MM.1S (cell line): ENCODE measurements at regions not wholly inside any gene's neighbourhood (a gene's known extent, or its start where the extent isn't known, plus 50 kb on each side); places are given as distances from the start of the nearest gene placed in this dataset.
"Not testable (repeated sequence)": the region's sequence is repeated elsewhere in the genome, so short reads cannot be mapped to it uniquely, and the experiment has no call there.

Source experiments
- DNase-seq: peaks from one replicate; pipeline ENCODE4 v3.0.0-alpha.2; 2015
- H2AFZ ChIP-seq: fragments of 300-600 bp; sonication (generic); 2 replicates; pipeline ENCODE4 v1.6.0; 2016; ENCODE audit warnings: antibody characterized with exemption, low read length
- H3F3A ChIP-seq: fragments of 300-600 bp; sonication (generic); 2 replicates; pipeline ENCODE4 v1.6.1; 2016; ENCODE audit warnings: mild to moderate bottlenecking, antibody characterized with exemption, low read length, moderate library complexity, mixed read lengths; ENCODE audit not compliant: insufficient read depth
- H3K27ac ChIP-seq: fragments of 300-600 bp; sonication (generic); 2 replicates; pipeline ENCODE4 v1.5.1; 2016; ENCODE audit warnings: mild to moderate bottlenecking, low read length
- H3K27me3 ChIP-seq: fragments of 300-600 bp; sonication (generic); replicated peaks from 2 replicates; pipeline ENCODE4 v1.6.0; 2016; ENCODE audit warnings: low read length; ENCODE audit not compliant: insufficient read depth
- H3K36me3 ChIP-seq: fragments of 300-600 bp; sonication (generic); replicated peaks from 2 replicates; pipeline ENCODE4 v1.6.1; 2016; ENCODE audit warnings: mild to moderate bottlenecking, low read length, mixed read lengths; ENCODE audit not compliant: insufficient read depth
- H3K4me1 ChIP-seq: fragments of 300-600 bp; sonication (generic); 2 replicates; pipeline ENCODE4 v1.6.1; 2016; ENCODE audit warnings: low read length, mixed read lengths
- H3K4me2 ChIP-seq: fragments of 300-600 bp; sonication (generic); 2 replicates; pipeline ENCODE4 v1.6.0; 2016; ENCODE audit warnings: low read depth, low read length
- H3K4me3 ChIP-seq: fragments of 300-600 bp; sonication (generic); 2 replicates; pipeline ENCODE4 v1.5.1; 2016; ENCODE audit warnings: low read length, mixed read lengths
- H3K79me2 ChIP-seq: fragments of 300-600 bp; sonication (generic); 2 replicates; pipeline ENCODE4 v1.6.1; 2016; ENCODE audit warnings: mixed run types, low read length, mixed read lengths
- H3K9ac ChIP-seq: fragments of 300-600 bp; sonication (generic); 2 replicates; pipeline ENCODE4 v1.6.1; 2016; ENCODE audit warnings: low read length, mixed read lengths
- H3K9me2 ChIP-seq: fragments of 300-600 bp; sonication (generic); replicated peaks from 2 replicates; pipeline ENCODE4 v1.6.1; 2016; ENCODE audit warnings: mild to moderate bottlenecking, low read length, mixed read lengths; ENCODE audit not compliant: insufficient read depth
- H3K9me3 ChIP-seq: fragments of 300-600 bp; sonication (generic); replicated peaks from 2 replicates; pipeline ENCODE4 v1.6.1; 2016; ENCODE audit warnings: mild to moderate bottlenecking, low read length, mixed read lengths; ENCODE audit not compliant: insufficient read depth
- H4K20me1 ChIP-seq: fragments of 300-600 bp; sonication (generic); 2 replicates; pipeline ENCODE4 v1.6.1; 2016; ENCODE audit warnings: mild to moderate bottlenecking, low read length, moderate library complexity, mixed read lengths; ENCODE audit not compliant: insufficient read depth
- EZH2 ChIP-seq: fragments of 300-600 bp; sonication (generic); optimal IDR thresholded peaks from 2 replicates; pipeline ENCODE3; 2017; ENCODE audit warnings: low read depth, mild to moderate bottlenecking, antibody characterized with exemption, low read length, mixed read lengths
- EZH2phosphoT487 ChIP-seq: fragments of 300-600 bp; sonication (generic); IDR thresholded peaks from 2 replicates; pipeline ENCODE4 v1.6.1; 2018; ENCODE audit warnings: antibody characterized with exemption, low read length
- TF ChIP-seq, protein P1 (sequence below): fragments of 300-600 bp; sonication (generic); IDR thresholded peaks from 2 replicates; pipeline ENCODE4 v1.5.1; 2016; ENCODE audit warnings: antibody characterized with exemption, low read length, mixed read lengths

DNA sequence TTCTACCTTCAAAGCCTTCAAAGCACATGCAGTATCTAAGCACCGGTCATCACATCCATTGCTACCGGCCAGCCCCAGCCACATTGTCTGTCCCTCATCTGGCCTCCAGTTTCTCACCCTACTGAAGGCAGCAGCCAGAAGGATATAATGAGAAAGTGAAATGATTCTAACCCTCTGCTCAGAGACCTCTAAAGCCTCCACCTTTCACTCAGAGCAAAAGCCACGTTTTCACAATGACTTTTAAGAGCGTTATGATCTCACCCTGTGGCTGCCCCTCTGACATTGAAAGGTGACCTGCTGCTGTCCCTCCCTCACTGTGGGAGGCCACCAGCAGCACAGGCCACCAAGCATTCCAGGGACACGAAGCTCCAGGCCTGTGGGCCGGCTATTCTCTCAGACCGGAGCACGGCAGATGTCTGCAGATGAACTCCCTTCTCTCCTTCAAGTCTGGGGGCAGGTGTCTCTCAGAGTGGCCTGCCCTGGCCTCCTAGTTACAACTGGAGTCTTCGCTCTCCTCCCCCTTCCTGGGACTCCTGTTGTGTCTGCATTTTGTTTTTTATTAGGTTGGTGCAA, 94.9 kb upstream of the EEPD1 start:
- H3K4me3 ChIP-seq: no peak overlapping the region
- H3K27ac ChIP-seq: no peak overlapping the region

DNA sequence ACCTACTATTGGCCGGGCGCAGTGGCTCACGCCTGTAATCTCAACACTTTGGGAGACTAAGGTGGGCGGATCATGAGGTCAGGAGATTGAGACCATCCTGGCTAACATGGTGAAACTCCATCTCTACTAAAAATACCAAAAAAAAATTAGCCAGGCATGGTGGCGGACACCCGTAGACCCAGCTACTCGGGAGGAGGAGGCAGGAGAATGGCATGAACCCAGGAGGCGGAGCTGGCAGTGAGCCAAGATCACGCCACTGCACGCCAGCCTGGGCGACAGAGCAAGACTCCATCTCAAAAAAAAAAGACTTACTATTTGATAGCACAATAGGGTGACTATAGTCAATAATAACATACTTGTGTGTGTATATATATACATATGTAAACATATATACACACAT, 92.7 kb upstream of the EEPD1 start:
- not testable (repeated sequence) for H3K27ac ChIP-seq, H3K27me3 ChIP-seq, H3K4me1 ChIP-seq, DNase-seq, H3K9me2 ChIP-seq, H3K79me2 ChIP-seq, H3K36me3 ChIP-seq, H3K9me3 ChIP-seq, H3K4me2 ChIP-seq, H3K9ac ChIP-seq, H3F3A ChIP-seq, H4K20me1 ChIP-seq, H3K4me3 ChIP-seq, H2AFZ ChIP-seq

More for the DNA sequence above, 94.9 kb upstream of the EEPD1 start:
- H3K9me3 ChIP-seq: no peaks in the 10 kb centered on the region
- no peaks in the 10 kb centered on the region for H3F3A ChIP-seq
- no peak overlapping the region for H2AFZ ChIP-seq
- no peak overlapping the region for H3K4me2 ChIP-seq
- no peak overlapping the region for H3K9ac ChIP-seq
- no peaks in the 10 kb centered on the region; the same call in 1 of the 2 replicates for H4K20me1 ChIP-seq
- no peaks in the 10 kb centered on the region for H3K9me2 ChIP-seq
- H3K36me3 ChIP-seq: no peaks in the 10 kb centered on the region
- H3K79me2 ChIP-seq: no peaks in the 10 kb centered on the region
- H3K27me3 ChIP-seq: no peaks in the 10 kb centered on the region
- DNase-seq: no peak
- TF ChIP-seq EZH2 (no peak), EZH2phosphoT487 (no peak)
- TF ChIP-seq, protein P1, sequence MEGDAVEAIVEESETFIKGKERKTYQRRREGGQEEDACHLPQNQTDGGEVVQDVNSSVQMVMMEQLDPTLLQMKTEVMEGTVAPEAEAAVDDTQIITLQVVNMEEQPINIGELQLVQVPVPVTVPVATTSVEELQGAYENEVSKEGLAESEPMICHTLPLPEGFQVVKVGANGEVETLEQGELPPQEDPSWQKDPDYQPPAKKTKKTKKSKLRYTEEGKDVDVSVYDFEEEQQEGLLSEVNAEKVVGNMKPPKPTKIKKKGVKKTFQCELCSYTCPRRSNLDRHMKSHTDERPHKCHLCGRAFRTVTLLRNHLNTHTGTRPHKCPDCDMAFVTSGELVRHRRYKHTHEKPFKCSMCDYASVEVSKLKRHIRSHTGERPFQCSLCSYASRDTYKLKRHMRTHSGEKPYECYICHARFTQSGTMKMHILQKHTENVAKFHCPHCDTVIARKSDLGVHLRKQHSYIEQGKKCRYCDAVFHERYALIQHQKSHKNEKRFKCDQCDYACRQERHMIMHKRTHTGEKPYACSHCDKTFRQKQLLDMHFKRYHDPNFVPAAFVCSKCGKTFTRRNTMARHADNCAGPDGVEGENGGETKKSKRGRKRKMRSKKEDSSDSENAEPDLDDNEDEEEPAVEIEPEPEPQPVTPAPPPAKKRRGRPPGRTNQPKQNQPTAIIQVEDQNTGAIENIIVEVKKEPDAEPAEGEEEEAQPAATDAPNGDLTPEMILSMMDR: no peak
- H3K4me1 ChIP-seq: no peaks in the 10 kb centered on the region

GRCh38 chr7:36062154-36062815, 90.8 kb upstream of the EEPD1 start:
- H3K9ac ChIP-seq: no peak overlapping the region
- no peak overlapping the region for H2AFZ ChIP-seq
- no peaks in the 10 kb centered on the region for H3F3A ChIP-seq
- no peak overlapping the region for H3K4me3 ChIP-seq
- H3K36me3 ChIP-seq: no peaks in the 10 kb centered on the region
- H3K9me2 ChIP-seq: no peaks in the 10 kb centered on the region
- no peak for DNase-seq
- H3K27ac ChIP-seq: no peak overlapping the region
- H3K79me2 ChIP-seq: no peaks in the 10 kb centered on the region
- H4K20me1 ChIP-seq: no peaks in the 10 kb centered on the region
- no peaks in the 10 kb centered on the region for H3K4me1 ChIP-seq
- no peaks in the 10 kb centered on the region for H3K27me3 ChIP-seq
- no peak overlapping the region for H3K4me2 ChIP-seq
- TF ChIP-seq, protein P1: no peak
- TF ChIP-seq EZH2 (no peak), EZH2phosphoT487 (no peak)
- H3K9me3 ChIP-seq: no peaks in the 10 kb centered on the region

DNA sequence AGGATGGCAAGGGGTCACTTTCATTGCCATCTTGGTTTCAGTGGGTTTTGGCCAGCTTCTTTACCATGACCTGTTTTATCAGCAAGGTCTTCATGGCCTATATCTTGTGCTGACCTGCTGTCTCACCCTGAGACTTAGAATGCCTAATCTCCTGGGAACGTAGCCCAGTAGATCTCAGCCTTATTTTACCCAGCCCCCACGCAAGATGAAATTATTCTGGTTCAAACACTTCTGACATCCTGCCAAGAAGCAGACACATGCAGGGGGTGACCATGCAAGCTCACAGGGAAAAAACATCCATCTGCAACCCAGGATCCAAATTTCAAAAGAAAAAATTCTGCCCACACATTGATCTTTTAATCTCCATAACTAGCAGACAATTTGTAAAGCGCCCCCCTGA, 88.4 kb upstream of the EEPD1 start:
- H3K9me3 ChIP-seq: no peaks in the 10 kb centered on the region
- no peak overlapping the region for H3K4me3 ChIP-seq
- no peak overlapping the region for H3K9ac ChIP-seq
- no peak for TF ChIP-seq EZH2
- TF ChIP-seq, protein P1: no peak
- no peak for TF ChIP-seq EZH2phosphoT487
- H3K4me2 ChIP-seq: no peak overlapping the region
- H2AFZ ChIP-seq: no peak overlapping the region
- DNase-seq: no peak
- no peak overlapping the region for H3K27ac ChIP-seq
- no peaks in the 10 kb centered on the region for H4K20me1 ChIP-seq
- H3K36me3 ChIP-seq: no peaks in the 10 kb centered on the region
- no peaks in the 10 kb centered on the region for H3F3A ChIP-seq
- H3K27me3 ChIP-seq: no peaks in the 10 kb centered on the region
- no peaks in the 10 kb centered on the region for H3K9me2 ChIP-seq
- H3K4me1 ChIP-seq: no peaks in the 10 kb centered on the region
- no peaks in the 10 kb centered on the region for H3K79me2 ChIP-seq

GRCh38 chr7:36065563-36066342, 87.3 kb upstream of the EEPD1 start:
- not testable (repeated sequence) for H2AFZ ChIP-seq, H3K36me3 ChIP-seq, H3K27me3 ChIP-seq, H3K27ac ChIP-seq, H3K9me3 ChIP-seq, DNase-seq, H3K4me1 ChIP-seq, H3K4me3 ChIP-seq, H3K9me2 ChIP-seq, H3K9ac ChIP-seq, H3F3A ChIP-seq, H3K4me2 ChIP-seq, H3K79me2 ChIP-seq, H4K20me1 ChIP-seq
